NOMO-1 treated with DMSO at 0.1 percent for 48 hours (cell line): ENCODE measurements at regions not wholly inside any gene's neighbourhood (a gene's known extent, or its start where the extent isn't known, plus 50 kb on each side); places are given as distances from the start of the nearest gene placed in this dataset.
"Not testable (repeated sequence)": the region's sequence is repeated elsewhere in the genome, so short reads cannot be mapped to it uniquely, and the experiment has no call there.

ENCODE experiments used
- DNase-seq: peaks from one replicate; lab custom pipeline; 2025; ENCODE audit not compliant: unreplicated experiment; lab: John Stamatoyannopoulos, UW

DNA sequence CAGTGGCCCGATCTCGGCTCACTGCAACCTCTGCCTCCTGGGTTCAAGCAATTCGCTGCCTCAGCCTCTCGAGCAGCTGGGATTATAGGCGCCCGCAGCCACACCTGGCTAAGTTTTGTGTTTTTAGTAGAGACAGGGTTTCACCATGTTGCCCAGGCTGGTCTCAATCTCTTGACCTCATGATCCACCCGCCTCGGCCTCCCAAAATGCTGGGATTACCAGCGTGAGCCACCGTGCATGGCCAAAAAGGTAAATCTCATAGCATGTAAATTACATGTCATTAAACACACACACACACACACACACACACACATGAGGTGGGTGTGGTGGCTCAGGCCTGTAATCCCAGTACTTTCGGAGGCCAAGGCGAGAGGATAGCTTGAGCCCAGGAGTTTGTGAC is 53.7 kb upstream of the SEPTIN5 start:
- DNase-seq = not testable (repeated sequence)

DNA sequence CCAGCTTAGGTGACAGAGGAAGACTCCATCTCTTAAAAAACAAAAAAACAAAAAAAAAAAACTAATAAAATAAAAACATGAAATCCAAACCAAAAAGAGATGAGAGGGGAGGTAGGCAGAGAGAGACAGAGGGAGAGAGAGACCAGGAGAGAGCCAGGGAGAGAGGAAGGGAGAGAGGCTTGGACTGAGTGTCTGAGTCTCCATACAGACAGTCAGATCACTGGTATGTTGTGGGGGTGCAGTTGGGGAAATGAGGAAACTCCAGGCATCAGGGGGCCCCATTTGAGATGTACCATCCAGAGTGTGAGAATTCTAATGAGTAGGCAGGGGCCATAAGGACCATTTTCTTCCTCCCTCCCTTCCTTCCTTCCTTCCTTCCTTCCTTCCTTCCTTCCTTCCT is 53.1 kb upstream of the SEPTIN5 start:
- no peak for DNase-seq

DNA sequence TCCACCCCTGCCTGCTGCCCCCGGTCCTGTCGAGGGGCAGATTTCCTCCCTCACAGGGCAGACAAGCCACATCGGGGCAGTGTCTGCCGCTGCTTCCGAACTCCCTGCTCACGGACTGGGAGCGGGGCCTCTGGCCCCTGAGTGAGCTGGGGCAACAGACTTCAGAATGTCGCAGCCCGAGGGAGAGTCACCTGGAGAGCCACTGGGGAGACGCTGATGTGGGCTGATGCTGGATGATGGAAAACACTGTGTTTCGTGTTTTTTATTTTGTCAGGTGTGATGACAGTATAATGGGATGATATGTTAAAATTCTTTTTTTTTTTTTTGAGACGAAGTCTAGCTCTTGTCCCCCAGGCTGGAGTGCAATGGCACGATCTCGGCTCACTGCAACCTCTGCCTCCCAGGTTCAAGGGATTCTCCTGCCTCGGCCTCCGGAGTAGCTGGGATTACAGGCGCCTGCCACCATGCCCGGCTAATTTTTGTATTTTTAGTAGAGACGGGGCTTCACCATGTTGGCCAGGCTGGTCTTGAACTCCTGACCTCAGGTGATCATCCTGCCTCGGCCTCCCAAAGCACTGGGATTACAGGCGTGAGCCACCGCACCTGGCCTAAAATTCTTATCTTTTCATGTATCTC is 52.1 kb upstream of the SEPTIN5 start:
- not testable (repeated sequence) for DNase-seq

DNA sequence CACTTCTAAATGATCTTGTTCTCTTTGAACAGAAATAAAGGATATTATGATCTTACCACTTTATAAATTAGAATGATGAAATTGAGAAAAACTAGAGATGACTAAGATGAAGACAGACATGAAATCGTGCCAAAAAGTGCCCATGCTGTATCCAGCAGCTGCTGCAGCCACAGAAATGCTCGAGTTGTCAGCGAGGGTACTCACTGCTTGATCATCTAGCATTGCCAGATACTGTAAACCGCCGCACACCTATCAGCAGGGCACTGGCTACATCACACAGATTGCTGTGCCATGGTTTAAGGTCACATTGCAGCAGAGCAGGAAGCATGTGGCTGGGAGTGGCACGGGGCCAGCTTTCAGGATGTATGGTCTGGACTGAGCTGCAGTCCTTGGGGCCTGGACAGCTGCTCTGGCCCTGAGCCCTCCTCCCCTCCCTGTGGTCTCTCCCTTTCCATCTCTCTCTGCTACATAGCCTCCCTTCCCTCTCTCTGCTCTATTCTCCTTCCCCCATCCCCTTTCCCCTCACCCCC is 51.0 kb upstream of the SEPTIN5 start:
- no peak for DNase-seq

DNA sequence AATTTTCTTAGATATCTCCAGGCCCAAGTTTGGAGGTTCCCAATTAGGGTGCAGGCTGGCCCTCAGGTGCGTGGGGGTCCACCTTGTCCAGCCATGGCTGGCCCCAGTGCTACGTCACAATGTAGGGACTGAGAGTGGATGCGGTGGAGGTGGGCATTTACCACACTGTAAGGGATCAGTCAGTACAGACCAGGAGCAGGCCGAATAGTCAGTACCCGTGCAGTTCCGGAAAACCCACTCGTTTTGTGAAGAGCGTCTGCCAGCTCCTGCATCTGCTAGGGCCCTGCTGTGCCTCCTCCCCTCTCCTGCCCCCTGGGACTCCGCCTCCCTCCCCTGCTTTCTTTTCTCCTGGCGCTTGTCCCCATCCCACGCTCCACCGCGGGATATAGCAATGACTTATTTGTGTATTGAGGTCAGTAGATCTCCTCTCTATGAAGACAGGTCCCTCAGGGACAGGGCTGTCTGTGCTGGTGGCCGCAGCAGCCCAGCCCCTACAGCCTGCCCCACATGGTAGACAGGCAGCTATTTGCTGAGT is 50.4 kb upstream of the SEPTIN5 start:
- no peak for DNase-seq

DNA sequence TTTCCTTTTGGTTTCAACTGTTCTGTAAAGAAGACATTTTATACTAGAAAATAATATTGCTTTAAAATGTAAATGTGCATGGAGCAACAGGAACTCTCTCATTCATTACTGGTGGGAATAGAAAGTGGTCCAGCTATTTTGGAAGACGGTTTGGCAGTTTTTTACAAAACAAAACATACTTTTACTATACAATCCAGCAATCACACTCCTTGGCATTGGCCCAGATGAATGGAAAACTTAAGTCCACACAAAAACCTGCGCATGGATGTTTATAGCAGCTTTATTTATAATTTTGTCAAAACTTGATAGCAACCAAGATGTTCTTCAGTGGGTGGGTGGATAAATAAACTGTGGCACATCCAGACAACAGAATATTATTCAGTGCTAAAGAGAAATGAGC is 49.9 kb upstream of the SEPTIN5 start:
- DNase-seq = no peak
